ENCODE measurements at regions not wholly inside any gene's neighbourhood (a gene's known extent, or its start where the extent isn't known, plus 50 kb on each side); places are given as distances from the start of the nearest gene placed in this dataset.

- no peak for TF ChIP-seq CTCF (conservative IDR thresholded peaks at IDR 0.05)
- no peak for TF ChIP-seq ZFX (IDR thresholded peaks at IDR 0.05)
These were observed 289.0 kb downstream of the RRAGC start for GRCh38 chr1:38570657-38570975.
